H1 (cell line): ENCODE measurements at regions not wholly inside any gene's neighbourhood (a gene's known extent, or its start where the extent isn't known, plus 50 kb on each side); places are given as distances from the start of the nearest gene placed in this dataset.

Source experiments
- CTCF ChIA-PET: fragments of 300-600 bp; sonication (Branson Sonifier 250); formaldehyde crosslinking; loops from one replicate; lab custom pipeline; 2021; ENCODE audit not compliant: partially characterized antibody; lab: Charles Lee
- POLR2A ChIA-PET: fragments of 300-600 bp; sonication (Branson Sonifier 250); formaldehyde crosslinking; loops from one replicate; lab custom pipeline; 2021; ENCODE audit warnings: inconsistent platforms; ENCODE audit not compliant: partially characterized antibody; lab: Charles Lee
- DNase-seq, 2 experiments: peaks; one replicate each; pipeline versions ENCODE4 v3.0.0 to v3.0.0-alpha.2; 2010 to 2022; ENCODE audit warnings: low spot score in 2 of 2, low read depth in 1 of 2, mixed read lengths in 1 of 2
- FAIRE-seq: peaks from 2 replicates; lab custom pipeline; 2011; peaks lifted over from hg19 to GRCh38; lab: Jason Lieb, UNC
- H2AFZ ChIP-seq: 2 replicates; pipeline ENCODE4 v1.8.1; 2012; ENCODE audit warnings: low read length, inconsistent platforms
- H2AK5ac ChIP-seq: 2 replicates; pipeline ENCODE4 v1.6.1; 2013; ENCODE audit warnings: low read depth, low read length
- H2BK120ac ChIP-seq: replicated peaks from 2 replicates; pipeline ENCODE3; 2013; ENCODE audit warnings: low read depth, low read length, inconsistent platforms
- H2BK12ac ChIP-seq: 2 replicates; pipeline ENCODE4 v1.6.1; 2013; ENCODE audit warnings: low read depth, low read length
- H2BK15ac ChIP-seq: 2 replicates; pipeline ENCODE4 v1.6.1; 2013; ENCODE audit warnings: low read length
- H2BK20ac ChIP-seq: 2 replicates; pipeline ENCODE4 v1.6.1; 2013; ENCODE audit warnings: low read length
- H2BK5ac ChIP-seq: 2 replicates; pipeline ENCODE4 v1.6.1; 2013; ENCODE audit warnings: low read depth, low read length
- H3K14ac ChIP-seq: 2 replicates; pipeline ENCODE4 v1.6.1; 2013; ENCODE audit warnings: inconsistent platforms; ENCODE audit not compliant: insufficient read length
- H3K18ac ChIP-seq: 2 replicates; pipeline ENCODE4 v1.6.1; 2013; ENCODE audit warnings: low read length; ENCODE audit errors: extremely low read depth
- H3K23ac ChIP-seq: 2 replicates; pipeline ENCODE4 v1.6.1; 2013; ENCODE audit warnings: inconsistent platforms; ENCODE audit not compliant: insufficient read length
- H3K23me2 ChIP-seq: 2 replicates; pipeline ENCODE4 v1.6.1; 2013; ENCODE audit warnings: low read depth, low read length
- H3K27ac ChIP-seq: 2 replicates; pipeline ENCODE4 v1.6.1; 2011; ENCODE audit warnings: low read depth, low read length, inconsistent platforms
- H3K27me3 ChIP-seq, 4 experiments: replicated peaks in 1 of 4; 1 replicate in 1 of 4; 2 replicates in 3 of 4; pipeline versions ENCODE4 v1.6.1 to v1.8.1; 2011 to 2013; ENCODE audit warnings: low read length in 3 of 4, mild to moderate bottlenecking in 3 of 4, inconsistent platforms in 2 of 4, mixed read lengths in 2 of 4, moderate library complexity in 1 of 4; ENCODE audit not compliant: control insufficient read depth in 3 of 4, insufficient read depth in 3 of 4; ENCODE audit errors: extremely low read depth in 1 of 4
- H3K36me3 ChIP-seq, 4 experiments: 2 replicates each; pipeline versions ENCODE4 v1.6.1 to v1.8.1; 2011 to 2013; ENCODE audit warnings: mild to moderate bottlenecking in 4 of 4, low read length in 3 of 4, moderate library complexity in 2 of 4, control low read depth in 1 of 4, inconsistent platforms in 1 of 4; ENCODE audit not compliant: insufficient read depth in 4 of 4, control insufficient read depth in 2 of 4
- H3K4ac ChIP-seq: replicated peaks from 2 replicates; pipeline ENCODE3; 2013; ENCODE audit warnings: low read length, low read depth, mixed read lengths, inconsistent platforms; ENCODE audit not compliant: insufficient read length
- H3K4me1 ChIP-seq, 4 experiments: replicated peaks in 1 of 4; 1 replicate in 1 of 4; 2 replicates in 3 of 4; pipeline versions ENCODE4 v1.6.1 to v1.8.1; 2011 to 2013; ENCODE audit warnings: low read length in 3 of 4, inconsistent platforms in 2 of 4, mixed read lengths in 1 of 4; ENCODE audit not compliant: insufficient read depth in 4 of 4, control insufficient read depth in 3 of 4
- H3K4me2 ChIP-seq, 2 experiments: 2 replicates each; pipeline versions ENCODE4 v1.6.1 to v1.8.1; 2011 to 2013; ENCODE audit warnings: low read depth in 2 of 2, low read length in 2 of 2, control low read depth in 1 of 2, inconsistent platforms in 1 of 2, mild to moderate bottlenecking in 1 of 2; ENCODE audit not compliant: insufficient read depth in 1 of 2
- H3K4me3 ChIP-seq, 4 experiments: fragments of 200-600, 300-600 bp in 1 of 4; sonication (generic), shearing (Covaris generic), sonication (Bioruptor Twin) in 1 of 4; 2 replicates each; pipeline versions ENCODE4 v1.5.1 to v1.8.1; 2011 to 2016; ENCODE audit warnings: low read length in 4 of 4, low read depth in 3 of 4, control low read depth in 2 of 4, inconsistent platforms in 2 of 4, mild to moderate bottlenecking in 2 of 4, mixed read lengths in 1 of 4, moderate library complexity in 1 of 4; ENCODE audit not compliant: insufficient read depth in 2 of 4; ENCODE audit errors: extremely low read depth in 1 of 4
- H3K56ac ChIP-seq: replicated peaks from 2 replicates; pipeline ENCODE3; 2013; ENCODE audit warnings: low read depth, mild to moderate bottlenecking, mixed read lengths, low read length, inconsistent platforms; ENCODE audit not compliant: insufficient read length
- H3K79me1 ChIP-seq: 2 replicates; pipeline ENCODE4 v1.6.1; 2013; ENCODE audit warnings: low read depth, low read length, control low read depth
- H3K79me2 ChIP-seq, 2 experiments: 2 replicates each; pipeline versions ENCODE4 v1.6.1 to v1.8.1; 2012 to 2013; ENCODE audit warnings: low read length in 2 of 2, mild to moderate bottlenecking in 2 of 2, inconsistent platforms in 1 of 2; ENCODE audit not compliant: insufficient read depth in 2 of 2, control insufficient read depth in 1 of 2
- H3K9ac ChIP-seq, 4 experiments: replicated peaks in 1 of 4; 1 replicate in 1 of 4; 2 replicates in 3 of 4; pipeline versions ENCODE4 v1.6.1 to v1.8.1; 2011 to 2013; ENCODE audit warnings: low read depth in 3 of 4, low read length in 3 of 4, control low read depth in 2 of 4, mild to moderate bottlenecking in 2 of 4, moderate library complexity in 2 of 4, inconsistent platforms in 1 of 4; ENCODE audit errors: extremely low read depth in 1 of 4
- H3K9me3 ChIP-seq, 2 experiments: 2 replicates each; pipeline versions ENCODE4 v1.6.1 to v1.8.1; 2012 to 2013; ENCODE audit warnings: mild to moderate bottlenecking in 2 of 2, moderate library complexity in 2 of 2, control low read depth in 1 of 2, inconsistent platforms in 1 of 2, low read depth in 1 of 2, low read length in 1 of 2, mixed read lengths in 1 of 2; ENCODE audit not compliant: insufficient read depth in 2 of 2
- H4K20me1 ChIP-seq, 2 experiments: replicated peaks in 1 of 2; 2 replicates each; pipeline versions ENCODE3 to v1.8.1; 2011 to 2013; ENCODE audit warnings: inconsistent platforms in 2 of 2, low read length in 2 of 2, mild to moderate bottlenecking in 1 of 2; ENCODE audit not compliant: insufficient read depth in 2 of 2, control insufficient read depth in 1 of 2
- H4K5ac ChIP-seq: 2 replicates; pipeline ENCODE4 v1.6.1; 2013; ENCODE audit warnings: low read length, low read depth, mixed read lengths, inconsistent platforms; ENCODE audit not compliant: insufficient read length
- H4K8ac ChIP-seq: 2 replicates; pipeline ENCODE4 v1.8.0; 2013; ENCODE audit warnings: mild to moderate bottlenecking, moderate library complexity, low read length, inconsistent platforms; ENCODE audit not compliant: insufficient read depth; ENCODE audit errors: extremely low read depth
- H4K91ac ChIP-seq: replicated peaks from 2 replicates; pipeline ENCODE3; 2013; ENCODE audit warnings: low read length, mixed read lengths, inconsistent platforms; ENCODE audit not compliant: insufficient read length
- BCL11A ChIP-seq, 2 experiments: IDR thresholded peaks; one replicate each; pipeline ENCODE4 v1.6.1; 2011; ENCODE audit warnings: low read depth in 2 of 2, low read length in 2 of 2, mild to moderate bottlenecking in 2 of 2
- HDAC2 ChIP-seq, 2 experiments: fragments of 300-600 bp in 1 of 2; sonication (generic) in 1 of 2; IDR thresholded peaks; 2 replicates each; pipeline ENCODE4 v1.6.1; 2011 to 2012; ENCODE audit warnings: low read depth in 2 of 2, low read length in 2 of 2, mild to moderate bottlenecking in 2 of 2, moderate library complexity in 2 of 2, borderline replicate concordance in 1 of 2, inconsistent platforms in 1 of 2
- KDM4A ChIP-seq: IDR thresholded peaks from one replicate; pipeline ENCODE4 v1.7.1; 2012; ENCODE audit warnings: low read depth, mild to moderate bottlenecking, moderate library complexity, low read length, inconsistent platforms; ENCODE audit not compliant: severe bottlenecking
- KDM5A ChIP-seq: fragments of 200-600 bp; IDR thresholded peaks from 2 replicates; pipeline ENCODE4 v1.7.1; 2012; ENCODE audit warnings: mild to moderate bottlenecking, low read length, inconsistent platforms, mixed read lengths
- POU5F1 ChIP-seq: IDR thresholded peaks from 2 replicates; pipeline ENCODE4 v1.6.1; 2011; ENCODE audit warnings: low read depth, mild to moderate bottlenecking, low read length, moderate library complexity
- SIN3A ChIP-seq, 2 experiments: IDR thresholded peaks in 1 of 2; conservative IDR thresholded peaks in 1 of 2; 2 replicates each; pipeline ENCODE4 v1.6.1; 2011 to 2012; ENCODE audit warnings: low read length in 2 of 2, improper control_type of control experiment in 1 of 2, low read depth in 1 of 2, mild to moderate bottlenecking in 1 of 2
- SP4 ChIP-seq: IDR thresholded peaks from 2 replicates; pipeline ENCODE4 v1.6.1; 2012; ENCODE audit warnings: low read length, inconsistent platforms
- SRF ChIP-seq: IDR thresholded peaks from 2 replicates; pipeline ENCODE4 v1.6.1; 2011; ENCODE audit warnings: mild to moderate bottlenecking, low read depth, low read length, moderate library complexity
- WGBS, 2 experiments: shearing (Covaris generic) in 1 of 2; methylation state at CpG; one replicate each; pipeline versions ENCODE4 v1.1.6 to v1.1.7; 2013 to 2015; ENCODE audit warnings: low lambda C conversion rate in 2 of 2, mixed read lengths in 2 of 2, inconsistent platforms in 1 of 2, low coverage in 1 of 2, missing lambda C conversion rate in 1 of 2; ENCODE audit not compliant: insufficient replicate concordance in 2 of 2, insufficient coverage in 1 of 2, insufficient read length in 1 of 2; ENCODE audit errors: extremely low coverage in 1 of 2, missing lambda C conversion rate in 1 of 2; 5-methylcytosine and 5-hydroxymethylcytosine counted together
- TF ChIP-seq, protein P1 (sequence below): IDR thresholded peaks from 2 replicates; pipeline ENCODE4 v1.6.1; 2012; ENCODE audit warnings: low read length, inconsistent platforms

DNA sequence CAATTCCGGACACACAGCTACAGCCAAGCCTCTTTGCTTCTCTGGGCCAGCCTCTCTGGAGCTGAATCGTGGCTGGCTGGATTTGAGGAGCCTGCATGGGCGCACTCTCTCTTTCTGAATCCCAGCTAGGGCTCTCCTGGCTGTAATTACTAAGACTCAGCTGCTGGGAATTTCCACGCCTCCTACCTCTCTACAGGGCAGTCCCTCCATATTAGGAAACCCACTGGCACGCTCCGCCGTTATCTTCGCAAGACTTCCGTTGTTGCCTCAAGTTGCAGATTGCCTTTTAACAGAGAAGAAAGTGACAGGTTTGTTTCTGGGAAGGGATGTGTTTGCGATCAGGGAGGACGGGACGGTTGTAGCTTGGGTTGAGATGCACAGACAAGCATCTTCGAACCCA is 188.4 kb upstream of the NLRP1 start:
- no peak overlapping the region for H3K56ac ChIP-seq
- H4K8ac ChIP-seq: no peak overlapping the region
- DNase-seq (no peak), FAIRE-seq (no peak)
- no peaks in the 10 kb centered on the region for H3K36me3 ChIP-seq
- WGBS, 2 experiments: 84% methylated on average over 13 of the region's 13 CpGs; no CpG with 5 or more reads in 1 of the 2 experiments
- no peak overlapping the region; the same call in 1 of the 2 replicates for H2AFZ ChIP-seq
- H2BK20ac ChIP-seq: no peak overlapping the region
- H3K4me1 ChIP-seq: peaks cover 3 to 12% (median 7%) of the 10 kb centered on the region in 4 experiments
- H2BK5ac ChIP-seq: no peak overlapping the region
- no peak overlapping the region for H2BK12ac ChIP-seq
- no peak overlapping the region for H4K91ac ChIP-seq
- H4K5ac ChIP-seq: no peak overlapping the region
- no peak overlapping the region for H3K4me2 ChIP-seq
- H3K79me1 ChIP-seq: no peaks in the 10 kb centered on the region
- CTCF ChIA-PET: interaction anchor here (0.7 to 2.8 kb wide), 6 partner anchors 9 to 296 kb away, joined by 3 to 17 read pairs (median 3); no protein-coding TSS in a partner anchor
- no peak overlapping the region for H2BK120ac ChIP-seq
- no peaks in the 10 kb centered on the region for H3K79me2 ChIP-seq
- no peak overlapping the region for H3K27ac ChIP-seq
- H4K20me1 ChIP-seq: no peaks in the 10 kb centered on the region
- no peak overlapping the region for H3K18ac ChIP-seq
- no peaks in the 10 kb centered on the region; a peak in 4 of 7 replicates for H3K27me3 ChIP-seq
- no peaks in the 10 kb centered on the region; a peak in 1 of 4 replicates for H3K9me3 ChIP-seq
- no peak overlapping the region for H3K14ac ChIP-seq
- POLR2A ChIA-PET: interaction anchor here (0.6 to 1.0 kb wide), 2 partner anchors 8 to 180 kb away, joined by 4 read pairs; no protein-coding TSS in a partner anchor
- no peak overlapping the region for H2BK15ac ChIP-seq
- no peak overlapping the region for H3K4me3 ChIP-seq
- H3K23me2 ChIP-seq: no peaks in the 10 kb centered on the region
- no peak overlapping the region for H3K9ac ChIP-seq
- H3K4ac ChIP-seq: no peak overlapping the region
- H2AK5ac ChIP-seq: no peak overlapping the region
- H3K23ac ChIP-seq: no peak overlapping the region
- TF ChIP-seq, protein P1, sequence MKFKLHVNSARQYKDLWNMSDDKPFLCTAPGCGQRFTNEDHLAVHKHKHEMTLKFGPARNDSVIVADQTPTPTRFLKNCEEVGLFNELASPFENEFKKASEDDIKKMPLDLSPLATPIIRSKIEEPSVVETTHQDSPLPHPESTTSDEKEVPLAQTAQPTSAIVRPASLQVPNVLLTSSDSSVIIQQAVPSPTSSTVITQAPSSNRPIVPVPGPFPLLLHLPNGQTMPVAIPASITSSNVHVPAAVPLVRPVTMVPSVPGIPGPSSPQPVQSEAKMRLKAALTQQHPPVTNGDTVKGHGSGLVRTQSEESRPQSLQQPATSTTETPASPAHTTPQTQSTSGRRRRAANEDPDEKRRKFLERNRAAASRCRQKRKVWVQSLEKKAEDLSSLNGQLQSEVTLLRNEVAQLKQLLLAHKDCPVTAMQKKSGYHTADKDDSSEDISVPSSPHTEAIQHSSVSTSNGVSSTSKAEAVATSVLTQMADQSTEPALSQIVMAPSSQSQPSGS: no peak
- TF ChIP-seq HDAC2 (IDR thresholded peaks at IDR 0.05; ENCODE audit: borderline replicate concordance in 1 of 2, low read depth in 2 of 2, low read length in 2 of 2) (no peak), KDM5A (no peak), BCL11A (IDR thresholded peaks at IDR 0.05; ENCODE audit: low read depth in 2 of 2, low read length in 2 of 2) (no peak), SIN3A (conservative IDR thresholded peaks at IDR 0.05 in 1 of 2, IDR thresholded peaks at IDR 0.05 in 1 of 2; ENCODE audit: low read depth in 1 of 2, low read length in 2 of 2) (no peak), SRF (no peak), POU5F1 (no peak), KDM4A (no peak), SP4 (no peak)
